ENCODE measurements at regions not wholly inside any gene's neighbourhood (a gene's known extent, or its start where the extent isn't known, plus 50 kb on each side); places are given as distances from the start of the nearest gene placed in this dataset.

DNA sequence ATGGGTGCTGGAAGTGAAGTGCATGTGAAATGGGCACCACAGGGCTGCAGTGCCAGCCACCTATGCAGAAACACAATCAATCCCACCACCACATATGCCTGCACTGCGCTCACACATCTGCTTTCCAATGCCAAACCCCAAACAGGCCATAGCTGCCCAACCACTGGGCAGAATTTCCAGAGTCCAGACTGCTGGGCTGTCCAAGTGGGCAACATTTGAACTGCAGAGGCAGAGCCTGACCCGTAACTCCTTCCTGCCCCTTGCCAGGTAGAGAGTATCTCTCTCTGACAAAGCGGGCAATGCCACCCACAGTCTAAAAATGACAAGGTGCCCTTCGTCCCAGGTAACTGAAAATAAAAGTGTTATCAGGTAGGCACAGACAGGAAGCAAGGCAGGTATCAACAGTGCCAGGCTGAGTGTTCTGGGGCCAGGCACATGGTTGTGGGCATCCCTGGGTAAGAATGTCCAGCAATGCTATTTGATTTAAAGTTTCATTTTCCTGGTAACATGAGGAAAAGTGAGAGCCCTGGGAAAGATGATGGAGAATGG, 79.5 kb downstream of the FOXA2 start:
- H3K27ac ChIP-seq: no peak overlapping the region
- H3K9me3 ChIP-seq: no peaks in the 10 kb centered on the region
- intact Hi-C loops (cut with DNase I; ENCODE audit: low total_unique reads): no loop called here
- DNase-seq: no peak
- no peaks in the 10 kb centered on the region for H3K27me3 ChIP-seq
- H3K4me3 ChIP-seq: no peak overlapping the region
- WGBS, 2 donors: 92 to 96% methylated on average over 4 of the region's 4 CpGs
- no peaks in the 10 kb centered on the region for H3K4me1 ChIP-seq
- TF ChIP-seq, protein P1, sequence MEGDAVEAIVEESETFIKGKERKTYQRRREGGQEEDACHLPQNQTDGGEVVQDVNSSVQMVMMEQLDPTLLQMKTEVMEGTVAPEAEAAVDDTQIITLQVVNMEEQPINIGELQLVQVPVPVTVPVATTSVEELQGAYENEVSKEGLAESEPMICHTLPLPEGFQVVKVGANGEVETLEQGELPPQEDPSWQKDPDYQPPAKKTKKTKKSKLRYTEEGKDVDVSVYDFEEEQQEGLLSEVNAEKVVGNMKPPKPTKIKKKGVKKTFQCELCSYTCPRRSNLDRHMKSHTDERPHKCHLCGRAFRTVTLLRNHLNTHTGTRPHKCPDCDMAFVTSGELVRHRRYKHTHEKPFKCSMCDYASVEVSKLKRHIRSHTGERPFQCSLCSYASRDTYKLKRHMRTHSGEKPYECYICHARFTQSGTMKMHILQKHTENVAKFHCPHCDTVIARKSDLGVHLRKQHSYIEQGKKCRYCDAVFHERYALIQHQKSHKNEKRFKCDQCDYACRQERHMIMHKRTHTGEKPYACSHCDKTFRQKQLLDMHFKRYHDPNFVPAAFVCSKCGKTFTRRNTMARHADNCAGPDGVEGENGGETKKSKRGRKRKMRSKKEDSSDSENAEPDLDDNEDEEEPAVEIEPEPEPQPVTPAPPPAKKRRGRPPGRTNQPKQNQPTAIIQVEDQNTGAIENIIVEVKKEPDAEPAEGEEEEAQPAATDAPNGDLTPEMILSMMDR (IDR thresholded peaks at IDR 0.05): no peak
- TF ChIP-seq POLR2A (IDR thresholded peaks at IDR 0.05): no peak
- no peaks in the 10 kb centered on the region for H3K36me3 ChIP-seq (ENCODE audit: low read depth, missing control alignments)

DNA sequence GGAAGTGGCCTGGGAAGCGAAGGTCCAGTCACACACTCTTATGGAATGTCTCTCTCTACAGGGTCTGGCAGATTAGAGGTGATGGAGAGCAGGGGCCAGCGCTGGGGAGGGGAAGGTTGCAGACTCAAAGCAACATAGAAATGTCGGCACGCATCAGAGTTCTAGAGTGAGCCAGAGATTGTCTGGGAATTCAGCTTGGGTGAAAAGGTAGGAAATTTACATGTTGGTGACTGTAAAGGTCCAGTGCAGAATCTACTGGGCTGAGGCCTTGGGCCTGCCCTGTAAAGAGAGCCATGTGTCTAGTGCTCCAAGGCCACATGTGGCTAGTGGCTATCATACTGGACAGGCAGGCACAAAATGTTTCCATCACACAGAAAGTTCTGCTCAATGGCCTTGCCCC, 80.8 kb downstream of the FOXA2 start:
- DNase-seq: no peak
- H3K36me3 ChIP-seq (ENCODE audit: low read depth, missing control alignments): no peaks in the 10 kb centered on the region
- H3K4me3 ChIP-seq: no peak overlapping the region
- H3K9me3 ChIP-seq: no peaks in the 10 kb centered on the region
- 80 to 85% methylated on average over 4 of the region's 4 CpGs for WGBS, 2 donors
- H3K4me1 ChIP-seq: no peaks in the 10 kb centered on the region
- no peak overlapping the region for H3K27ac ChIP-seq
- intact Hi-C loops (cut with DNase I; ENCODE audit: low total_unique reads): no loop called here
- H3K27me3 ChIP-seq: no peaks in the 10 kb centered on the region
- TF ChIP-seq POLR2A (IDR thresholded peaks at IDR 0.05): no peak
- TF ChIP-seq, protein P1 (IDR thresholded peaks at IDR 0.05): no peak

DNA sequence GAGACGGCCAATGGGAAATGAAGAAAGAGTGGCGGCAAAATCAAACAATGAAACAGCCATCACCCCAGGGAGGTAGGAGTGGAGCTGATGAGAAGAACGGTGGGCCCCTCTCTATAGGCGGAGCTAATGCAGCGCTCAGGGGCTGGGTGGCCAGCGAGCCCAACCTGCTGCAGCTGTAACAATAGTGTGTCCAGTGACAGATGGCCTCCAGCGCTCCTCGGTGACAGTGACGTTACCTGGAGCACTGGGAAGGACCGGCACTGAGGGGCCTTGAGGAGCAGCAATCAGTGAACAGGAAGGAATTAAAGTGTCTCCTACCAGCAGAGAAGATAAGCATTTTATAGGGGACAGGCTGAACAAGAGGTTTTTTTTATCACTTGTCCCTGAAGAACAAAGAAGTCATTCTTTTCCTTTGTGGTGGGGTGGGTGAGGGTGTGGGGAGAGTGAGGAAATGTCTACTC, 81.6 kb downstream of the FOXA2 start:
- no peaks in the 10 kb centered on the region for H3K9me3 ChIP-seq
- no peaks in the 10 kb centered on the region for H3K27me3 ChIP-seq
- TF ChIP-seq, protein P1 (IDR thresholded peaks at IDR 0.05): no peak
- TF ChIP-seq POLR2A (IDR thresholded peaks at IDR 0.05): no peak
- no peak overlapping the region for H3K4me3 ChIP-seq
- 48 to 73% methylated on average over 10 of the region's 10 CpGs for WGBS, 2 donors
- intact Hi-C loops (cut with DNase I; ENCODE audit: low total_unique reads): no loop called here
- no peaks in the 10 kb centered on the region for H3K36me3 ChIP-seq (ENCODE audit: low read depth, missing control alignments)
- no peak for DNase-seq
- H3K4me1 ChIP-seq: no peaks in the 10 kb centered on the region
- H3K27ac ChIP-seq: no peak overlapping the region

DNA sequence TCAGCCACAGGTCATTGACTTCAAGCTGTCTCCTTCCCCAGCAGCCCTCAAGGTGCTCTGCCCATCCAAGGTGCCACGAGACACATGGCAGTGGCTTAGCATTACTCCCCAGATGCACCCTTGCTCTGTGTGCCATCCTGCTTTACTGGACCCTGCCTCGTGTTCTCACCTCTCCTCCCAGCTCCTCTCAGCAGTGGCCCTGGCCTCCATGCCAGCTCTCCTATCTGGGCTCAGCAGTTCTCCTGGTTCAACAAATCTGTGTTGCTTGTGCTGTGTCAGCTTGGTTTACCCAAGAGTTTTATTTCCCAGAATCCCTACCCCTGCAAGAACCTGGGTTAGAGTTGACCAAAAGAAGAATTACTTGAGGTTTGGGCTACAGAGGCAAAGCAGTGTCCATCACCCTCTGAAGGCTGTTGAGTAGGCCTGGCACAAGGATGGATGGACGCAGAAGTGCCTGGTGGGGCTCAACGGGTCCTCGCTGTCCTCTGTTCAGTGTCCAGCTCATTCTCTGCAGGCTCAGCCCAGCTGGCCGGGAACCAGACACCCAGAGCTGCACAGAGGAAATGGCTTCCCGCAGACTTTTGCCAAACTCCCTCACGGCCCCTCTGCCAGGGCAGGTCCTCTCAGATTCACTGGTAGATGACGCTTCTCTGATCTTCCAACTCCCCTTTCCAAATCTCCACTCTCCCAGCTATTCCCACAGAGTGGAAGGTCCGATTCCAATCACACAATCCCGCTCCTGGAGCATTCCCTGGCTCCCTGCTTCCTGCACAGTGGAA, 82.6 kb downstream of the FOXA2 start:
- H3K27ac ChIP-seq: no peak overlapping the region
- H3K4me3 ChIP-seq: no peak overlapping the region
- intact Hi-C loops (cut with DNase I; ENCODE audit: low total_unique reads): no loop called here
- TF ChIP-seq, protein P1 (IDR thresholded peaks at IDR 0.05): no peak
- no peak for TF ChIP-seq POLR2A (IDR thresholded peaks at IDR 0.05)
- 91 to 93% methylated on average over 7 to 11 of the region's 11 CpGs for WGBS, 2 donors
- no peaks in the 10 kb centered on the region for H3K9me3 ChIP-seq
- no peaks in the 10 kb centered on the region for H3K27me3 ChIP-seq
- H3K36me3 ChIP-seq (ENCODE audit: low read depth, missing control alignments): no peaks in the 10 kb centered on the region
- no peaks in the 10 kb centered on the region for H3K4me1 ChIP-seq
- no peak for DNase-seq

DNA sequence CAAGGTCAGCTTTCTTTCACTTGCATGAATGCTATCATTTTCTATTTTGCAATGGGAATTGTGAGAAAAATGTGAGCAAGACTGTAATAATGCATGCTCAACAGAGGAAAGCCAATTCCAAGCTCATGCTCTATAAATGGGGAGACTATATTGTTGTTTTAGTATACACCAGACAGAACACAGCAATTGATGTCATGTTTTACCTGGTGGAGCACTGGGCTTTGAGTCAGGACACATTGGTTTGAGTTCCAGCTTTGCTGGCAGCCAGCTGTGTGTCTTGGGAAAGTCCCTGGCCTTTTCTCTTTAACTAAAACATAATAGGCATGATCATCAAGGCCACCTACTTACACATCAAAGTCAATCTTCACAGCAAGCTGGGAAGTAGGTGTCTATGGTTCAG, 83.3 kb downstream of the FOXA2 start:
- DNase-seq: no peak
- H3K27me3 ChIP-seq: no peaks in the 10 kb centered on the region
- no peak overlapping the region for H3K4me3 ChIP-seq
- H3K4me1 ChIP-seq: no peaks in the 10 kb centered on the region
- no peaks in the 10 kb centered on the region for H3K9me3 ChIP-seq
- H3K36me3 ChIP-seq (ENCODE audit: low read depth, missing control alignments): no peaks in the 10 kb centered on the region
- intact Hi-C loops (cut with DNase I; ENCODE audit: low total_unique reads): no loop called here
- H3K27ac ChIP-seq: no peak overlapping the region
- TF ChIP-seq, protein P1 (IDR thresholded peaks at IDR 0.05): no peak
- no peak for TF ChIP-seq POLR2A (IDR thresholded peaks at IDR 0.05)

All from testis (tissue), 2 donors.